ENCODE measurements at regions not wholly inside any gene's neighbourhood (a gene's known extent, or its start where the extent isn't known, plus 50 kb on each side); places are given as distances from the start of the nearest gene placed in this dataset.

DNA sequence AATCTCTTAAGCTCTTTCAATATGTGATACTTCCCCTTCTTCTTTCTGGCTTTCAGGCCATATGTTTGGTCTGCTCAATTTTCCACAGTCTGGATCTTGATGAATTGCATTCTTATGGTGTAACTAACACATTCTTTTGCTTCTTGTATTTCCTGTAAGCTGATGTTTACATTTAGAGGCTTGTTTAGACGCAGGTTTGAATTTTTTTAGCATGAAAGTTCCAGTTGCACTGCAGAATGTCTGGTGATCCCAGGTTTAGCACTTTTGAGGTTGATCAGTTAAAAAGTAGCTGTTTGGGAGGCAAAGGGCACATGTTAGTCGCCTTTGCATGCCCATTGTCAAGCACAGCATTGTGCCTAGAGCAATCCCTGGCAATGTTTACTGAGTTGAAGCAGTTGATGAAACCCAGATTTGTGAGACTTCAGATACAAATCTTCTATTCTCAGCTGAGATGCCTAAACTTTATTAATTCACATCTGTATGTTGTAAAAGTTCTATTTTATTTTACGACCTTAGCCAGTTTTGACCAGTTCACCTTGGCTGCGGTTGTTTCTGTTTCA is 59.6 kb upstream of the SPATA31C2 start:
- H3K27ac ChIP-seq, result no peak overlapping the region
- ATAC-seq (ENCODE audit: low FRiP score in 2 of 2), result no peak

DNA sequence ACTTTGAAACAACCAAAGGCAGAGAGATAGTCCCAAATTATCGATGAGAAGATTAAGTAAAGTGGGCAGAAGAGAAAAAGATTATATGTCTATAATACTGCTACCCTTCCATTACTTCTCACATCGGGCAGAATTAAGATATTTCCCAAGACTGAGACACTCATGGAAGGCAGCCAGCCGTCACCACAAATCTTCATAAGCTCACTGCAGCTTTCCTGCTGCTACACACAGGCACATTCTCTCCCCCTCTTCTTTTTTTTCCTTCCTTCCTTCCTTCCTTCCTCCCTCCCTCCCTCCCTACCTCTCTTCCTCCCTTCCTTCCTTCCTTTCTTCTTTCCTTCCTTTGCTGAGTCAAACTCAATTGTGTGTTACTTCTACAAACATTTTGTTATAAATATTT is 58.7 kb upstream of the SPATA31C2 start:
- DNase-seq (no peak), ATAC-seq (ENCODE audit: low FRiP score in 2 of 2) (peak in 1 of 2 donors; percentile 32)
- Histone ChIP-seq H3K27me3 (no peaks in the 10 kb centered on the region), H3K27ac (no peak overlapping the region), H3K36me3 (no peaks in the 10 kb centered on the region), H3K9me3 (no peaks in the 10 kb centered on the region), H3K4me3 (no peak overlapping the region), H3K4me1 (peaks cover 0 to 11% (median 1%) of the 10 kb centered on the region in 4 donors)
- WGBS, 2 donors, result 32 to 43% methylated on average over 3 of the region's 3 CpGs
- TF ChIP-seq, protein P1, sequence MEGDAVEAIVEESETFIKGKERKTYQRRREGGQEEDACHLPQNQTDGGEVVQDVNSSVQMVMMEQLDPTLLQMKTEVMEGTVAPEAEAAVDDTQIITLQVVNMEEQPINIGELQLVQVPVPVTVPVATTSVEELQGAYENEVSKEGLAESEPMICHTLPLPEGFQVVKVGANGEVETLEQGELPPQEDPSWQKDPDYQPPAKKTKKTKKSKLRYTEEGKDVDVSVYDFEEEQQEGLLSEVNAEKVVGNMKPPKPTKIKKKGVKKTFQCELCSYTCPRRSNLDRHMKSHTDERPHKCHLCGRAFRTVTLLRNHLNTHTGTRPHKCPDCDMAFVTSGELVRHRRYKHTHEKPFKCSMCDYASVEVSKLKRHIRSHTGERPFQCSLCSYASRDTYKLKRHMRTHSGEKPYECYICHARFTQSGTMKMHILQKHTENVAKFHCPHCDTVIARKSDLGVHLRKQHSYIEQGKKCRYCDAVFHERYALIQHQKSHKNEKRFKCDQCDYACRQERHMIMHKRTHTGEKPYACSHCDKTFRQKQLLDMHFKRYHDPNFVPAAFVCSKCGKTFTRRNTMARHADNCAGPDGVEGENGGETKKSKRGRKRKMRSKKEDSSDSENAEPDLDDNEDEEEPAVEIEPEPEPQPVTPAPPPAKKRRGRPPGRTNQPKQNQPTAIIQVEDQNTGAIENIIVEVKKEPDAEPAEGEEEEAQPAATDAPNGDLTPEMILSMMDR (IDR thresholded peaks at IDR 0.05), result no peak
- TF ChIP-seq EP300 (IDR thresholded peaks at IDR 0.05) (no peak), POLR2AphosphoS5 (IDR thresholded peaks at IDR 0.05) (no peak), POLR2A (IDR thresholded peaks at IDR 0.05) (no peak)

More for the DNA sequence above, 59.6 kb upstream of the SPATA31C2 start:
- no peak for DNase-seq
- peak overlapping the region in 1 of 4 donors; percentile 26 for H3K4me3 ChIP-seq
- H3K4me1 ChIP-seq, result peaks cover 0 to 11% (median 1%) of the 10 kb centered on the region in 4 donors
- H3K9me3 ChIP-seq, result no peaks in the 10 kb centered on the region
- no peak for TF ChIP-seq EP300 (IDR thresholded peaks at IDR 0.05)
- TF ChIP-seq, protein P1 (IDR thresholded peaks at IDR 0.05), result no peak
- TF ChIP-seq POLR2AphosphoS5 (IDR thresholded peaks at IDR 0.05), result no peak
- TF ChIP-seq POLR2A (IDR thresholded peaks at IDR 0.05), result no peak
- H3K27me3 ChIP-seq, result no peaks in the 10 kb centered on the region
- 65 to 68% methylated on average over 4 of the region's 4 CpGs for WGBS, 2 donors
- H3K36me3 ChIP-seq, result no peaks in the 10 kb centered on the region

DNA sequence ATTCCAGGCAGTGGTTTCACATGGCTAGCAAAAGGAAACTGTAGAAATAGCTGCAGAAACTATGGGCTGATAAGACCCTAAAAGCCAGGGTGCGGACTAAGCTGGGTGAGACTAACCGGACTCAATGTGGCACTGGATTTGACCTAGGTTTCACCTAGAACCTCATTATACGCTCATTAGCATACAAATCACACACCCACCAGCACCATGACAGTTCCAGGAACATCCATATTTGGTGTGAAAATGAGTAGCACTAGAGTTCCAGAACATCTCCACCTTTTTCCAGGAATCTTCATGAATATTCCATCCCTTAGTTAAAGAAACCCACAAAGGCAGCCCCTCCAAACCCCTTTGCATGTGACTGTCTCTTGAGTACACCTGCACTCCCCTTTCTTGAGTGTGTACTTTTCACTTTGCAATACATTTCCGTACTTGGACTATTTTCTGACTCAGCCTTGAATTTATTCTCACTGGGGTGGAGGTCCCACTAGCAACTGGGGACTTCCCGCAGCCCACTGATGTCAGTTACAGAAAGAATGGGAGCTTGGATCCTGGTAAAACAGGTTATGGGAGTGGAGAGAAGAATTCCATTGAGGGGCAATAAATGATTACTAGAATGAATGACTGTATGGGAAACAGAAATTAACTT is 58.0 kb upstream of the SPATA31C2 start:
- ATAC-seq (ENCODE audit: low FRiP score in 2 of 2) (no peak), DNase-seq (no peak)
- Histone ChIP-seq H3K27ac (no peak overlapping the region), H3K9me3 (no peaks in the 10 kb centered on the region), H3K4me3 (no peak overlapping the region), H3K36me3 (no peaks in the 10 kb centered on the region), H3K27me3 (no peaks in the 10 kb centered on the region), H3K4me1 (peaks cover 0 to 11% (median 1%) of the 10 kb centered on the region in 4 donors)
- TF ChIP-seq POLR2AphosphoS5 (IDR thresholded peaks at IDR 0.05) (no peak), EP300 (IDR thresholded peaks at IDR 0.05) (no peak), POLR2A (IDR thresholded peaks at IDR 0.05) (no peak)
- TF ChIP-seq, protein P1 (IDR thresholded peaks at IDR 0.05), result no peak
- 80 to 82% methylated on average over 3 to 5 of the region's 5 CpGs for WGBS, 2 donors

DNA sequence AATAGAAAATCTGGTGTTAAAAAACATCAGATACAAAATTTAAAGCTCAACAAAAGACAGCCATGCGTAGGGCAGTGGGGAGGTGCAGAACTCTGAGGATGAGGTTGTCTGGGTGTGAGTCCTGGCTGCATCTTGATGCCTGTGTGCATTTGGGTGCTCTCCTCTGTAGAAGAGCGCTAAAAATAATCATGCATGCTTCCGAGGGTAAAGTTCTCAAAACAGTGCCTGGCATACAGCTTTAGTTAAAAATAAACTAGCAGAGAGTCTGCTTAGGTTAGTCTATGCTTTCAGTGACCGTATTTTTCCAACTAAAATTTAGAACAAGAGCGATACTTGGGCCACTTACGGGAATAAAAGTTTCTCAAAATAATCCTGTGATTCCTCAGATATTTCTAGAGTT is 55.5 kb upstream of the SPATA31C2 start:
- TF ChIP-seq, protein P1 (IDR thresholded peaks at IDR 0.05), result no peak
- WGBS, 2 donors, result 68% methylated on average over 6 of the region's 6 CpGs
- no peaks in the 10 kb centered on the region for H3K36me3 ChIP-seq
- ATAC-seq (ENCODE audit: low FRiP score in 2 of 2) (no peak), DNase-seq (no peak)
- no peaks in the 10 kb centered on the region for H3K27me3 ChIP-seq
- no peaks in the 10 kb centered on the region for H3K9me3 ChIP-seq
- no peak overlapping the region for H3K4me3 ChIP-seq
- H3K27ac ChIP-seq, result no peak overlapping the region
- H3K4me1 ChIP-seq, result peaks cover 0 to 11% (median 1%) of the 10 kb centered on the region in 4 donors

DNA sequence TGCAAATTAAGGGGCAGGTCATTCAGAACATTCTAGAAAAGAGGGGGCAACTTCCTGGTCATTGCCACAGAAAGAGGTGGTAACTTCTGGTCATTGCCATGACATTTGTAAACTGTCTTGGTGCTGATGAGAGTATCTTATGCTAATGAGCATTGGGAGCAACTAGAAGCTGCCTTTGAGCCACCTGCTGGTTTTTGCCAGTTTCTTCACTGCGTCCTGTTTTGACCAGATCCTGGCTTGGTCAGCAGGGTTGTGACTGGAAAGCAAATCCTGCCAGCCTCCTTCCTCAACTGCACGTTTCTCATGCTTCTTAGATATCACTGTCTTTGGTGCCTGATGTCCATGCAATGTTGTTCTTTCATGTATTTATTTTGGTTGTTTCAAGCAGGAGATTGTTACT is 53.2 kb upstream of the SPATA31C2 start:
- Histone ChIP-seq H3K27me3 (no peaks in the 10 kb centered on the region), H3K4me1 (no peaks in the 10 kb centered on the region), H3K4me3 (no peak overlapping the region), H3K36me3 (no peaks in the 10 kb centered on the region), H3K27ac (no peak overlapping the region), H3K9me3 (no peaks in the 10 kb centered on the region)
- 53 to 71% methylated on average over 2 of the region's 2 CpGs for WGBS, 2 donors
- ATAC-seq (ENCODE audit: low FRiP score in 2 of 2) (no peak), DNase-seq (no peak)
- no peak for TF ChIP-seq POLR2AphosphoS5 (IDR thresholded peaks at IDR 0.05)
- TF ChIP-seq, protein P1 (IDR thresholded peaks at IDR 0.05), result no peak
- no peak for TF ChIP-seq POLR2A (IDR thresholded peaks at IDR 0.05)
- no peak for TF ChIP-seq EP300 (IDR thresholded peaks at IDR 0.05)
